Neutrophil (primary cell): ENCODE measurements at regions not wholly inside any gene's neighbourhood (a gene's known extent, or its start where the extent isn't known, plus 50 kb on each side); places are given as distances from the start of the nearest gene placed in this dataset.

Source experiments
- H3K27ac ChIP-seq: fragments of 200-600 bp; sonication (generic); 2 replicates; pipeline ENCODE4 v1.5.1; 2016; ENCODE audit warnings: mild to moderate bottlenecking, moderate library complexity
- H3K27me3 ChIP-seq: fragments of 200-600 bp; sonication (generic); 2 replicates; pipeline ENCODE4 v1.6.0; 2016; ENCODE audit warnings: mild to moderate bottlenecking
- H3K36me3 ChIP-seq: fragments of 200-600 bp; sonication (generic); 2 replicates; pipeline ENCODE4 v1.5.1; 2017
- H3K4me1 ChIP-seq, 2 experiments: fragments of 200-600 bp in 1 of 2; sonication (generic) in 1 of 2; 1 replicate in 1 of 2; 2 replicates in 1 of 2; pipeline versions ENCODE4 v1.5.1 to v1.6.1; 2013 to 2016; ENCODE audit warnings: low read depth in 1 of 2, low read length in 1 of 2, mild to moderate bottlenecking in 1 of 2, moderate library complexity in 1 of 2; ENCODE audit not compliant: control insufficient read depth in 1 of 2, insufficient read depth in 1 of 2
- H3K4me3 ChIP-seq, 2 experiments: fragments of 200-600 bp in 1 of 2; sonication (generic) in 1 of 2; 1 replicate in 1 of 2; 2 replicates in 1 of 2; pipeline ENCODE4 v1.5.1; 2013 to 2016; ENCODE audit warnings: low read depth in 1 of 2, low read length in 1 of 2, mild to moderate bottlenecking in 1 of 2, moderate library complexity in 1 of 2
- H3K9me3 ChIP-seq: fragments of 200-600 bp; sonication (generic); 2 replicates; pipeline ENCODE4 v1.5.1; 2016
- CTCF ChIP-seq: fragments of 200-600 bp; sonication (generic); IDR thresholded peaks from 2 replicates; pipeline ENCODE4 v1.5.1; 2016; ENCODE audit warnings: antibody characterized with exemption

- H3K4me3 ChIP-seq: no peak overlapping the region
- no peak overlapping the region for H3K27ac ChIP-seq
- no peaks in the 10 kb centered on the region for H3K36me3 ChIP-seq
- H3K4me1 ChIP-seq: no peaks in the 10 kb centered on the region
- no peaks in the 10 kb centered on the region for H3K9me3 ChIP-seq
- no peaks in the 10 kb centered on the region for H3K27me3 ChIP-seq
- no peak for TF ChIP-seq CTCF
Observed at GRCh38 chr16:80210787-80211186, 330.0 kb upstream of the DYNLRB2 start.

GRCh38 chr16:80208743-80209142 lies 332.1 kb upstream of the DYNLRB2 start:
- Histone ChIP-seq H3K4me3 (no peak overlapping the region), H3K27ac (no peak overlapping the region), H3K27me3 (no peaks in the 10 kb centered on the region), H3K4me1 (no peaks in the 10 kb centered on the region), H3K9me3 (no peaks in the 10 kb centered on the region), H3K36me3 (no peaks in the 10 kb centered on the region)
- TF ChIP-seq CTCF: no peak

- no peak overlapping the region for H3K27ac ChIP-seq
- no peak for TF ChIP-seq CTCF
- no peaks in the 10 kb centered on the region for H3K4me1 ChIP-seq
- H3K4me3 ChIP-seq: no peak overlapping the region
- no peaks in the 10 kb centered on the region for H3K27me3 ChIP-seq
- H3K36me3 ChIP-seq: no peaks in the 10 kb centered on the region
- no peaks in the 10 kb centered on the region for H3K9me3 ChIP-seq
Observed at GRCh38 chr16:80208015-80208414, 332.8 kb upstream of the DYNLRB2 start.

GRCh38 chr16:80203821-80204220 lies 337.0 kb upstream of the DYNLRB2 start:
- H3K4me3 ChIP-seq: no peak overlapping the region
- H3K36me3 ChIP-seq: no peaks in the 10 kb centered on the region
- TF ChIP-seq CTCF: no peak
- H3K27me3 ChIP-seq: no peaks in the 10 kb centered on the region
- no peaks in the 10 kb centered on the region for H3K4me1 ChIP-seq
- no peaks in the 10 kb centered on the region for H3K9me3 ChIP-seq
- no peak overlapping the region for H3K27ac ChIP-seq

- Histone ChIP-seq H3K27ac (no peak overlapping the region), H3K4me1 (no peaks in the 10 kb centered on the region), H3K36me3 (no peaks in the 10 kb centered on the region), H3K4me3 (no peak overlapping the region), H3K27me3 (no peaks in the 10 kb centered on the region), H3K9me3 (no peaks in the 10 kb centered on the region)
- no peak for TF ChIP-seq CTCF
Observed at GRCh38 chr16:80202831-80203413, 337.9 kb upstream of the DYNLRB2 start.

GRCh38 chr16:80200079-80200478 lies 340.7 kb upstream of the DYNLRB2 start:
- no peaks in the 10 kb centered on the region for H3K27me3 ChIP-seq
- no peak overlapping the region for H3K4me3 ChIP-seq
- H3K9me3 ChIP-seq: no peaks in the 10 kb centered on the region
- TF ChIP-seq CTCF: no peak
- no peak overlapping the region for H3K27ac ChIP-seq
- H3K4me1 ChIP-seq: no peaks in the 10 kb centered on the region
- no peaks in the 10 kb centered on the region for H3K36me3 ChIP-seq
